Lower leg skin (tissue), 3 donors: ENCODE measurements at regions not wholly inside any gene's neighbourhood (a gene's known extent, or its start where the extent isn't known, plus 50 kb on each side); places are given as distances from the start of the nearest gene placed in this dataset.

Experiments used
- POLR2A ChIP-seq, 2 donors: fragments of 450-650 bp; IDR thresholded peaks; one replicate each; pipeline ENCODE4 v1.6.1; 2016 to 2017; ENCODE audit warnings: antibody characterized with exemption in 2 of 2, mild to moderate bottlenecking in 1 of 2, moderate library complexity in 1 of 2
- TF ChIP-seq, protein P1 (sequence below), 3 donors: fragments of 450-650 bp; IDR thresholded peaks; one replicate each; pipeline ENCODE4 v1.5.1; 2016; ENCODE audit warnings: antibody characterized with exemption in 3 of 3, mild to moderate bottlenecking in 3 of 3, moderate library complexity in 2 of 3

DNA sequence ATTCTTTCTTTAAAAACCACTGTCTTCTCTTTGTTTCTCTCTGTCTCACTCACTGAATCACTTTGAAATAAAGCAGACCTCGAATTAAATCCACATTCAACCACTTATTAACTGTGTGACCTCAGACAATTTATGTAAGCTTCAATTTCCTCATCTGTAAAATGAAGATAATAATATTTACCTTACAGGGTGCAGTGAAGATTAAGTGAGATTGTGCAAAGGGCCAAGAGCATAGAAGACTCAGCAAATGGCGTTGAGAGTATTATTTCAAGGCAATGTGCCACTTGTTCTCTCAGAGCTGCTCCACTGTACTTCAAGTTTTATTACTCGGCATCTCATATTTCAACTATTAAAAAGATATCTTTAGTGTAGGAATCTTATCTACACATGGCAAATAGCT lies 454.2 kb upstream of the HNRNPA3 start:
- TF ChIP-seq, protein P1, sequence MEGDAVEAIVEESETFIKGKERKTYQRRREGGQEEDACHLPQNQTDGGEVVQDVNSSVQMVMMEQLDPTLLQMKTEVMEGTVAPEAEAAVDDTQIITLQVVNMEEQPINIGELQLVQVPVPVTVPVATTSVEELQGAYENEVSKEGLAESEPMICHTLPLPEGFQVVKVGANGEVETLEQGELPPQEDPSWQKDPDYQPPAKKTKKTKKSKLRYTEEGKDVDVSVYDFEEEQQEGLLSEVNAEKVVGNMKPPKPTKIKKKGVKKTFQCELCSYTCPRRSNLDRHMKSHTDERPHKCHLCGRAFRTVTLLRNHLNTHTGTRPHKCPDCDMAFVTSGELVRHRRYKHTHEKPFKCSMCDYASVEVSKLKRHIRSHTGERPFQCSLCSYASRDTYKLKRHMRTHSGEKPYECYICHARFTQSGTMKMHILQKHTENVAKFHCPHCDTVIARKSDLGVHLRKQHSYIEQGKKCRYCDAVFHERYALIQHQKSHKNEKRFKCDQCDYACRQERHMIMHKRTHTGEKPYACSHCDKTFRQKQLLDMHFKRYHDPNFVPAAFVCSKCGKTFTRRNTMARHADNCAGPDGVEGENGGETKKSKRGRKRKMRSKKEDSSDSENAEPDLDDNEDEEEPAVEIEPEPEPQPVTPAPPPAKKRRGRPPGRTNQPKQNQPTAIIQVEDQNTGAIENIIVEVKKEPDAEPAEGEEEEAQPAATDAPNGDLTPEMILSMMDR (IDR thresholded peaks at IDR 0.05) = no peak
- no peak for TF ChIP-seq POLR2A (IDR thresholded peaks at IDR 0.05)
